Esophagus muscularis mucosa (tissue), 4 donors: ENCODE measurements at regions not wholly inside any gene's neighbourhood (a gene's known extent, or its start where the extent isn't known, plus 50 kb on each side); places are given as distances from the start of the nearest gene placed in this dataset.

Source experiments
- DNase-seq: peaks from one replicate; pipeline ENCODE4 v3.0.0-alpha.2; 2017; ENCODE audit errors: extremely low spot score
- H3K27ac ChIP-seq, 4 donors: fragments of 200-600 bp; sonication (generic); replicated peaks in 1 of 4; 1 replicate in 3 of 4; 2 replicates in 1 of 4; pipeline ENCODE4 v1.5.1; 2016 to 2019; ENCODE audit warnings: mild to moderate bottlenecking in 1 of 4
- H3K27me3 ChIP-seq, 4 donors: fragments of 200-600 bp; sonication (generic); one replicate each; pipeline versions ENCODE4 v1.5.1 to v1.6.0; 2016 to 2019
- H3K36me3 ChIP-seq, 4 donors: fragments of 200-600 bp; sonication (generic); one replicate each; pipeline ENCODE4 v1.5.1; 2016 to 2019
- H3K4me1 ChIP-seq, 4 donors: fragments of 200-600 bp; sonication (generic); one replicate each; pipeline ENCODE4 v1.5.1; 2016 to 2019
- H3K4me3 ChIP-seq, 4 donors: fragments of 200-600 bp; sonication (generic); 1 replicate in 2 of 4; 2 replicates in 2 of 4; pipeline ENCODE4 v1.5.1; 2016 to 2019; ENCODE audit warnings: mild to moderate bottlenecking in 4 of 4, moderate library complexity in 1 of 4
- H3K9me3 ChIP-seq, 4 donors: fragments of 200-600 bp; sonication (generic); 1 replicate in 3 of 4; 2 replicates in 1 of 4; pipeline ENCODE4 v1.5.1; 2016 to 2019
- CTCF ChIP-seq, 3 experiments: fragments of 200-600 bp in 2 of 3; fragments of 450-650 bp in 1 of 3; sonication (generic) in 2 of 3; IDR thresholded peaks; one replicate each; pipeline ENCODE4 v1.5.1; 2017 to 2019; ENCODE audit warnings: antibody characterized with exemption in 3 of 3, mild to moderate bottlenecking in 2 of 3, moderate library complexity in 1 of 3
- EP300 ChIP-seq: sonication (generic); formaldehyde crosslinking; IDR thresholded peaks from one replicate; pipeline ENCODE4 v1.6.1; 2017; ENCODE audit warnings: antibody characterized with exemption
- POLR2A ChIP-seq: fragments of 450-650 bp; IDR thresholded peaks from one replicate; pipeline ENCODE4 v1.6.1; 2017; ENCODE audit warnings: antibody characterized with exemption, moderate library complexity, mild to moderate bottlenecking, low read depth
- POLR2AphosphoS5 ChIP-seq, 2 donors: sonication (generic); formaldehyde crosslinking; IDR thresholded peaks; one replicate each; pipeline ENCODE4 v1.6.1; 2017; ENCODE audit warnings: antibody characterized with exemption in 2 of 2
- WGBS: methylation state at CpG from one replicate; pipeline ENCODE4 v1.1.5; 2018; 5-methylcytosine and 5-hydroxymethylcytosine counted together
- intact Hi-C: fragments of 100-400 bp; cut with DNase I; formaldehyde crosslinking; loops from one replicate; pipeline ENCODE4 v1.15.1; 2023

- H3K4me1 ChIP-seq, result peaks cover 60 to 70% (median 62%) of the 10 kb centered on the region in 4 donors
These were observed 208.3 kb downstream of the TOMM20 start for GRCh38 chr1:234920136-234920842.

GRCh38 chr1:234918961-234919761, 209.5 kb downstream of the TOMM20 start:
- intact Hi-C loops, result loop anchor here (5.0 to 10.0 kb wide), 3 partner anchors 43 to 307 kb away; partner anchors contain the start of gene IRF2BP2
- DNase-seq, result no peak

More at GRCh38 chr1:234920136-234920842, 208.3 kb downstream of the TOMM20 start:
- Histone ChIP-seq H3K36me3 (no peaks in the 10 kb centered on the region), H3K27ac (peak overlapping the region; percentile 79 to 85 (median 82)), H3K9me3 (no peaks in the 10 kb centered on the region), H3K27me3 (no peaks in the 10 kb centered on the region), H3K4me3 (no peak overlapping the region)
- 97% methylated on average over 8 of the region's 8 CpGs for whole genome bisulfite sequencing
- TF ChIP-seq EP300 (no peak), POLR2AphosphoS5 (IDR thresholded peaks at IDR 0.05) (no peak), POLR2A (no peak), CTCF (IDR thresholded peaks at IDR 0.05) (no peak)
- DNase-seq, result no peak
- intact Hi-C loops, result loop anchor here (5.0 kb wide), 2 partner anchors 162 to 238 kb away; no protein-coding TSS in a partner anchor

GRCh38 chr1:234918181-234918841, 210.3 kb downstream of the TOMM20 start:
- Histone ChIP-seq H3K9me3 (no peaks in the 10 kb centered on the region), H3K4me1 (peaks cover 61 to 73% (median 68%) of the 10 kb centered on the region in 4 donors), H3K27ac (peak overlapping the region; percentile 79 to 85 (median 82)), H3K36me3 (no peaks in the 10 kb centered on the region), H3K27me3 (no peaks in the 10 kb centered on the region), H3K4me3 (no peak overlapping the region)
- DNase-seq, result no peak
- 44% methylated on average over 17 of the region's 17 CpGs for WGBS
- TF ChIP-seq POLR2A (no peak), CTCF (IDR thresholded peaks at IDR 0.05) (no peak), POLR2AphosphoS5 (IDR thresholded peaks at IDR 0.05) (peak; percentile 34 to 55), EP300 (peak; percentile 65)
- intact Hi-C loops, result loop anchor here (5.0 to 10.0 kb wide), 3 partner anchors 44 to 306 kb away; partner anchors contain the start of gene IRF2BP2

More at GRCh38 chr1:234918961-234919761, 209.5 kb downstream of the TOMM20 start:
- peaks cover 58 to 72% (median 61%) of the 10 kb centered on the region in 4 donors for H3K4me1 ChIP-seq
- H3K36me3 ChIP-seq, result no peaks in the 10 kb centered on the region
- H3K4me3 ChIP-seq, result no peak overlapping the region
- peak overlapping the region; percentile 79 to 85 (median 82) for H3K27ac ChIP-seq
- no peaks in the 10 kb centered on the region for H3K9me3 ChIP-seq
- no peaks in the 10 kb centered on the region for H3K27me3 ChIP-seq
- WGBS, result 67% methylated on average over 15 of the region's 15 CpGs
- TF ChIP-seq POLR2A (no peak), POLR2AphosphoS5 (IDR thresholded peaks at IDR 0.05) (peak; percentile 48 to 50)

- intact Hi-C loops, result loop anchor here (5.0 to 10.0 kb wide), 3 partner anchors 45 to 305 kb away; partner anchors contain the start of gene IRF2BP2
- no peaks in the 10 kb centered on the region for H3K9me3 ChIP-seq
- no peaks in the 10 kb centered on the region for H3K27me3 ChIP-seq
- TF ChIP-seq POLR2A, result no peak
- TF ChIP-seq EP300, result no peak
- TF ChIP-seq CTCF (IDR thresholded peaks at IDR 0.05), result no peak
- TF ChIP-seq POLR2AphosphoS5 (IDR thresholded peaks at IDR 0.05), result no peak
- peak overlapping the region; percentile 50 to 85 (median 80) for H3K27ac ChIP-seq
- no peaks in the 10 kb centered on the region for H3K36me3 ChIP-seq
- peaks cover 68 to 80% (median 74%) of the 10 kb centered on the region in 4 donors for H3K4me1 ChIP-seq
- no peak overlapping the region for H3K4me3 ChIP-seq
- 86% methylated on average over 19 of the region's 23 CpGs for WGBS
- DNase-seq, result no peak
These were observed 211.0 kb downstream of the TOMM20 start for GRCh38 chr1:234917495-234918180.
